ENCODE measurements at regions not wholly inside any gene's neighbourhood (a gene's known extent, or its start where the extent isn't known, plus 50 kb on each side); places are given as distances from the start of the nearest gene placed in this dataset.

DNA sequence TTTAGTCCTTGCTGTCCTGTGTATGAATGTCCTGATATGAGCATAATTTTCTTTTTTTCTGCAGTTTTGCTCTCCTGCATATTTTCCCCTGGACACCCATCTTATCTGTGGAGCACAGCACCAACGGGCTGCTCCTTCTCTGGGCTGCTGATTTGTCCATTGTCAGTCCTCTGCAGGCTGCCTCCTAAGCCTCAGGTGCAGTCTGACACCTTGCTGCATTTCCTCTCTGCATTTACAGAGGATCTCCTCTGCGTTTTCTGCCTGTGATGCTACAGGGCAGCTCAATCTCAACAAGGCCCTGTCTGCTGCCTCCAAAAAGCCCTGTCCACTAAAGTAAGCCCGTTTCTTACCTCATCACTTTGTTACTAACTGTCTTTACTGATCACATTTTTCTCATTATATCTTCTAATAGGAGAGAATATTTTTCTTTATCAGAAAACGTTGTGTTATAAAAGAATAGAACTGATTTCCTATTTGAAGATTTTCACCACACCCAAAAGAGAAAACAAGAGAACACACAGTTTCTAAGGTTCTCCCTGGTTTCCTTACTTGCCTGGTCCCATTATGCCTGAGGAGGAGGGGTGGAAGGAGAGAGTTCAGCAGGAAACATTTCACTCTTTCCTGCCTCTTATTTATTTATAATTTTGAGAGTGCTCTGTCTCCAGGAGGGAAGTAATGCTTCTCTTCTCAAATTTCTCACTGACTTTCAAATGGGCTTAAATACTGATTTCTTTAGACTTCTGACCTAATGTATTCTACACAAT, 65.6 kb upstream of the TDRD3 start:
- H3K4me2 ChIP-seq (ENCODE audit: low read depth, low read length), result no peak overlapping the region
- H3K79me2 ChIP-seq (ENCODE audit: low read length), result no peaks in the 10 kb centered on the region
- no peak overlapping the region for H3K27ac ChIP-seq (ENCODE audit: low read length)
- H3K4me1 ChIP-seq (ENCODE audit: low read length), result no peaks in the 10 kb centered on the region
- H3K36me3 ChIP-seq (replicated peaks; ENCODE audit: insufficient read depth, low read length), result no peaks in the 10 kb centered on the region
- no peaks in the 10 kb centered on the region for H3K9me2 ChIP-seq (replicated peaks; ENCODE audit: insufficient read depth, low read length)
- TF ChIP-seq EZH2phosphoT487 (IDR thresholded peaks at IDR 0.05; ENCODE audit: low read length), result no peak
- TF ChIP-seq EZH2 (optimal IDR thresholded peaks at IDR 0.05; ENCODE audit: low read depth, low read length), result no peak
- TF ChIP-seq, protein P1, sequence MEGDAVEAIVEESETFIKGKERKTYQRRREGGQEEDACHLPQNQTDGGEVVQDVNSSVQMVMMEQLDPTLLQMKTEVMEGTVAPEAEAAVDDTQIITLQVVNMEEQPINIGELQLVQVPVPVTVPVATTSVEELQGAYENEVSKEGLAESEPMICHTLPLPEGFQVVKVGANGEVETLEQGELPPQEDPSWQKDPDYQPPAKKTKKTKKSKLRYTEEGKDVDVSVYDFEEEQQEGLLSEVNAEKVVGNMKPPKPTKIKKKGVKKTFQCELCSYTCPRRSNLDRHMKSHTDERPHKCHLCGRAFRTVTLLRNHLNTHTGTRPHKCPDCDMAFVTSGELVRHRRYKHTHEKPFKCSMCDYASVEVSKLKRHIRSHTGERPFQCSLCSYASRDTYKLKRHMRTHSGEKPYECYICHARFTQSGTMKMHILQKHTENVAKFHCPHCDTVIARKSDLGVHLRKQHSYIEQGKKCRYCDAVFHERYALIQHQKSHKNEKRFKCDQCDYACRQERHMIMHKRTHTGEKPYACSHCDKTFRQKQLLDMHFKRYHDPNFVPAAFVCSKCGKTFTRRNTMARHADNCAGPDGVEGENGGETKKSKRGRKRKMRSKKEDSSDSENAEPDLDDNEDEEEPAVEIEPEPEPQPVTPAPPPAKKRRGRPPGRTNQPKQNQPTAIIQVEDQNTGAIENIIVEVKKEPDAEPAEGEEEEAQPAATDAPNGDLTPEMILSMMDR (IDR thresholded peaks at IDR 0.05; ENCODE audit: low read length), result no peak
- H4K20me1 ChIP-seq (ENCODE audit: insufficient read depth, low read length), result no peaks in the 10 kb centered on the region
- no peak overlapping the region for H2AFZ ChIP-seq (ENCODE audit: low read length)
- H3K27me3 ChIP-seq (replicated peaks; ENCODE audit: insufficient read depth, low read length), result no peaks in the 10 kb centered on the region
- H3K9me3 ChIP-seq (replicated peaks; ENCODE audit: insufficient read depth, low read length), result no peaks in the 10 kb centered on the region
- H3K4me3 ChIP-seq (ENCODE audit: low read length), result no peak overlapping the region
- H3K9ac ChIP-seq (ENCODE audit: low read length), result no peak overlapping the region
- DNase-seq, result no peak
- H3F3A ChIP-seq (ENCODE audit: insufficient read depth, low read length), result no peaks in the 10 kb centered on the region

DNA sequence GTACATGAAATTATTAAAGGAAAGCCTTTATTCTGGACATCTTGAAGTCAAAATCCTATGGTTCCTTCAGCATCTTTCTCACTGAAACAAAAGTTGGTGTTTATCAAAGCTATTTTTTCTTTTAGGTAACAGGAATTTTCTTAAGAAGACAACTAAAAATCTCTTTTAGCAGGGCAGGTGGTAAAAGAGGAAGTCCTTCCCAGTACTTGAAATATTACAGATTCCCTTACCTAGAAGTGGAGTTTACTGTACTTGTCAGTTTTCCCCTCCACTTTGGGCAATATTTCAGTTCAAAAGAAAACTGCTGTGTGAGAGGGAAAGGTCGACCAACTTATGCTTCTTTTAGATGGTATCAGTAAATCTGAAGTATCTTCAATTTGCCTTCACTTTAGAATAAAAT, 64.3 kb upstream of the TDRD3 start:
- H3K36me3 ChIP-seq (replicated peaks; ENCODE audit: insufficient read depth, low read length), result no peaks in the 10 kb centered on the region
- no peak overlapping the region for H3K27ac ChIP-seq (ENCODE audit: low read length)
- H3K9ac ChIP-seq (ENCODE audit: low read length), result no peak overlapping the region
- TF ChIP-seq, protein P1 (IDR thresholded peaks at IDR 0.05; ENCODE audit: low read length), result no peak
- TF ChIP-seq EZH2phosphoT487 (IDR thresholded peaks at IDR 0.05; ENCODE audit: low read length), result no peak
- no peaks in the 10 kb centered on the region for H3K4me1 ChIP-seq (ENCODE audit: low read length)
- H3K4me3 ChIP-seq (ENCODE audit: low read length), result no peak overlapping the region
- H2AFZ ChIP-seq (ENCODE audit: low read length), result no peak overlapping the region
- no peak overlapping the region for H3K4me2 ChIP-seq (ENCODE audit: low read depth, low read length)
- H4K20me1 ChIP-seq (ENCODE audit: insufficient read depth, low read length), result no peaks in the 10 kb centered on the region
- no peaks in the 10 kb centered on the region for H3K79me2 ChIP-seq (ENCODE audit: low read length)
- no peaks in the 10 kb centered on the region for H3K9me3 ChIP-seq (replicated peaks; ENCODE audit: insufficient read depth, low read length)
- H3K9me2 ChIP-seq (replicated peaks; ENCODE audit: insufficient read depth, low read length), result no peaks in the 10 kb centered on the region
- no peak for DNase-seq
- H3K27me3 ChIP-seq (replicated peaks; ENCODE audit: insufficient read depth, low read length), result no peaks in the 10 kb centered on the region
- no peaks in the 10 kb centered on the region for H3F3A ChIP-seq (ENCODE audit: insufficient read depth, low read length)

DNA sequence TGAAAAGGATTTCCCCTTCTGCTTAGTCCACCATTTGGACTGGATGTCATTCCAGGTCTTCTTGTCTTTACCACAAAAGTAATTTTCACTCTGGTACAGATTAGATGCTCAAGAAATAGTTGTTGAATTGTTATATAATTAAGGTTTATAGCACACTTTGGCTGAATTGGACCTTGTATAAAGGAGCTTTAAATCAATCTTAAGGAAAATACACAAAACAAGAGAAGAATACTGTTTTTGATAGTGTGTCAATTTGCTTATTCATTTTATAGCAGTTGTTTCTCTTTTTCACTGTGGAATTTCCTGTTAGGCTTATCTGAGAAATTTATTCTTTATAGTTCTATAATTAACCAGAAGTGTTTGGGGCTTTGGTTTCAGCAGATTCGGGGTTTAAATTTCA, 62.7 kb upstream of the TDRD3 start:
- no peak overlapping the region for H3K4me2 ChIP-seq (ENCODE audit: low read depth, low read length)
- no peak overlapping the region for H3K27ac ChIP-seq (ENCODE audit: low read length)
- H3K9me2 ChIP-seq (replicated peaks; ENCODE audit: insufficient read depth, low read length), result no peaks in the 10 kb centered on the region
- no peaks in the 10 kb centered on the region for H3K36me3 ChIP-seq (replicated peaks; ENCODE audit: insufficient read depth, low read length)
- H3K27me3 ChIP-seq (replicated peaks; ENCODE audit: insufficient read depth, low read length), result no peaks in the 10 kb centered on the region
- H3K4me3 ChIP-seq (ENCODE audit: low read length), result no peak overlapping the region
- no peak for DNase-seq
- no peaks in the 10 kb centered on the region for H3K79me2 ChIP-seq (ENCODE audit: low read length)
- no peaks in the 10 kb centered on the region for H3K9me3 ChIP-seq (replicated peaks; ENCODE audit: insufficient read depth, low read length)
- H2AFZ ChIP-seq (ENCODE audit: low read length), result no peak overlapping the region
- H3K9ac ChIP-seq (ENCODE audit: low read length), result no peak overlapping the region
- H3F3A ChIP-seq (ENCODE audit: insufficient read depth, low read length), result no peaks in the 10 kb centered on the region
- no peaks in the 10 kb centered on the region for H3K4me1 ChIP-seq (ENCODE audit: low read length)
- H4K20me1 ChIP-seq (ENCODE audit: insufficient read depth, low read length), result no peaks in the 10 kb centered on the region
- no peak for TF ChIP-seq EZH2phosphoT487 (IDR thresholded peaks at IDR 0.05; ENCODE audit: low read length)
- no peak for TF ChIP-seq EZH2 (optimal IDR thresholded peaks at IDR 0.05; ENCODE audit: low read depth, low read length)
- TF ChIP-seq, protein P1 (IDR thresholded peaks at IDR 0.05; ENCODE audit: low read length), result no peak

Measured in MM.1S (cell line).